Liver (tissue), 8 donors: ENCODE measurements at regions not wholly inside any gene's neighbourhood (a gene's known extent, or its start where the extent isn't known, plus 50 kb on each side); places are given as distances from the start of the nearest gene placed in this dataset.

Source experiments
- DNase-seq: peaks from one replicate; pipeline ENCODE4 v3.0.0-alpha.2; 2017; ENCODE audit warnings: low spot score
- H3K27ac ChIP-seq, 2 donors: one replicate each; pipeline ENCODE4 v1.7.0; 2013; ENCODE audit warnings: inconsistent platforms in 2 of 2, low read length in 2 of 2, control low read depth in 1 of 2, low read depth in 1 of 2, mild to moderate bottlenecking in 1 of 2
- H3K27me3 ChIP-seq, 4 donors: one replicate each; pipeline versions ENCODE4 v1.6.1 to v1.7.0; 2013; ENCODE audit warnings: low read length in 3 of 4, inconsistent platforms in 1 of 4, mild to moderate bottlenecking in 1 of 4, moderate library complexity in 1 of 4; ENCODE audit not compliant: control insufficient read depth in 4 of 4, insufficient read depth in 4 of 4
- H3K36me3 ChIP-seq, 4 donors: one replicate each; pipeline versions ENCODE4 v1.6.1 to v1.7.0; 2013; ENCODE audit warnings: low read length in 3 of 4, mild to moderate bottlenecking in 3 of 4, low read depth in 1 of 4, moderate library complexity in 1 of 4; ENCODE audit not compliant: control insufficient read depth in 4 of 4, insufficient read depth in 3 of 4
- H3K4me1 ChIP-seq, 4 donors: one replicate each; pipeline versions ENCODE4 v1.6.1 to v1.7.0; 2013; ENCODE audit warnings: low read length in 3 of 4, mild to moderate bottlenecking in 3 of 4, moderate library complexity in 1 of 4; ENCODE audit not compliant: control insufficient read depth in 4 of 4, insufficient read depth in 4 of 4
- H3K4me3 ChIP-seq, 3 donors: one replicate each; pipeline versions ENCODE4 v1.6.1 to v1.7.0; 2013; ENCODE audit warnings: low read length in 3 of 3, control low read depth in 1 of 3, low read depth in 1 of 3, mild to moderate bottlenecking in 1 of 3
- H3K9ac ChIP-seq, 2 donors: one replicate each; pipeline ENCODE4 v1.7.0; 2013; ENCODE audit warnings: low read length in 2 of 2, mild to moderate bottlenecking in 2 of 2, moderate library complexity in 2 of 2, control low read depth in 1 of 2, low read depth in 1 of 2
- H3K9me3 ChIP-seq, 4 donors: one replicate each; pipeline versions ENCODE4 v1.6.1 to v1.7.0; 2013; ENCODE audit warnings: low read length in 3 of 4; ENCODE audit not compliant: control insufficient read depth in 4 of 4
- EGR1 ChIP-seq, 2 donors: IDR thresholded peaks; 2 replicates each; pipeline ENCODE4 v1.6.1; 2016 to 2018; ENCODE audit warnings: antibody characterized with exemption in 2 of 2, low read depth in 2 of 2
- FOXA1 ChIP-seq: IDR thresholded peaks from 2 replicates; pipeline ENCODE4 v1.6.1; 2016; ENCODE audit warnings: antibody characterized with exemption
- FOXA2 ChIP-seq: IDR thresholded peaks from 2 replicates; pipeline ENCODE4 v1.6.1; 2016; ENCODE audit warnings: antibody characterized with exemption
- GABPA ChIP-seq, 2 donors: IDR thresholded peaks in 1 of 2; conservative IDR thresholded peaks in 1 of 2; 2 replicates each; pipeline ENCODE4 v1.6.1; 2016; ENCODE audit warnings: antibody characterized with exemption in 2 of 2, mild to moderate bottlenecking in 1 of 2, moderate library complexity in 1 of 2
- HNF4G ChIP-seq: IDR thresholded peaks from 2 replicates; pipeline ENCODE4 v1.6.1; 2016; ENCODE audit warnings: antibody characterized with exemption
- JUND ChIP-seq, 2 donors: IDR thresholded peaks; 2 replicates each; pipeline ENCODE4 v1.6.1; 2016; ENCODE audit warnings: antibody characterized with exemption in 2 of 2
- NR2F2 ChIP-seq: IDR thresholded peaks from 2 replicates; pipeline ENCODE4 v1.6.1; 2016; ENCODE audit warnings: antibody characterized with exemption
- RAD21 ChIP-seq, 2 donors: IDR thresholded peaks; 2 replicates each; pipeline ENCODE4 v1.6.1; 2016; ENCODE audit warnings: antibody characterized with exemption in 2 of 2, mild to moderate bottlenecking in 2 of 2
- RXRA ChIP-seq, 2 donors: IDR thresholded peaks; 2 replicates each; pipeline ENCODE4 v1.6.1; 2017 to 2018; ENCODE audit warnings: antibody characterized with exemption in 2 of 2, mild to moderate bottlenecking in 1 of 2
- SP1 ChIP-seq: IDR thresholded peaks from 2 replicates; pipeline ENCODE4 v1.6.1; 2018; ENCODE audit warnings: antibody characterized with exemption, mild to moderate bottlenecking
- TAF1 ChIP-seq: conservative IDR thresholded peaks from 2 replicates; pipeline ENCODE4 v1.6.1; 2016; ENCODE audit warnings: antibody characterized with exemption, mild to moderate bottlenecking
- YY1 ChIP-seq: IDR thresholded peaks from 2 replicates; pipeline ENCODE4 v1.6.1; 2016; ENCODE audit warnings: antibody characterized with exemption, mild to moderate bottlenecking
- WGBS: extraction: QIAGEN DNeasy Blood & Tissue Kit; methylation state at CpG from one replicate; pipeline ENCODE4 v1.1.7; 2013; 5-methylcytosine and 5-hydroxymethylcytosine counted together
- TF ChIP-seq, protein P1 (sequence below): fragments of 150-350 bp; IDR thresholded peaks from 2 replicates; pipeline ENCODE4 v1.5.1; 2017; ENCODE audit warnings: improper control_type of control experiment, low read depth, low read length; ENCODE audit not compliant: missing input control
- TF ChIP-seq, protein P2 (sequence below): IDR thresholded peaks from 2 replicates; pipeline ENCODE4 v1.6.1; 2016; ENCODE audit warnings: antibody characterized with exemption, mild to moderate bottlenecking
- TF ChIP-seq, protein P3 (sequence below): IDR thresholded peaks from 2 replicates; pipeline ENCODE4 v1.6.1; 2016; ENCODE audit warnings: antibody characterized with exemption
- donor health status: healthy.
- donor health status: healthy.
- donor health status: healthy.
- donor health status: healthy.
- donor health status: healthy.

DNA sequence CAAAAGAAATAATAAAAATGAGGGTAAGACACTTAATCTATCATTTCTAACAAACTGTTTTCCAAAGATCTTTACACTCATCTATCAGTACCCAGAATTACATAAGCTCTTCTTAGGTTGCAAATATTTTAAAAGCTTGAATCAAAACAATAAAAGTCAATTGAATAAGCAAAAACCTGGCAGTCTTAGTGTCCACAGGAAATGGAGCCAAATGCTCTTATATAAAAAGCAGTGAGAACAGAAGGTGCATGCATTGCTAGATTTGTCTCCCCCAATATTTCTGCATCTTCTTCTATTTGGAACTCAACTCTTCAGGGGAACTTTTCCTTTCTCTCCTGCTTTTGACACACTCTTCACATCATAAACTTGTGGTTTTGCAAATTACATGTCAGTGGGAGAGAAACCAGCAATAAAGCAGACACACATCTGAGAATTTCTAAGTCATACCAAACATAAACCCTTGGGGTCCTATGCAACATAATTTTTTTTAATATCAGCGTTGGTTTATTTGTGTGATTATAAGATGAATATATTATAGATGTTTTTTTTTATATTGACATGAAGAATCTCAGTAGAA, 343.9 kb upstream of the ACVR2A start:
- H3K36me3 ChIP-seq, result no peaks in the 10 kb centered on the region
- H3K9ac ChIP-seq, result no peak overlapping the region
- H3K27me3 ChIP-seq, result no peaks in the 10 kb centered on the region
- no peak overlapping the region for H3K27ac ChIP-seq
- no peak for DNase-seq
- no peaks in the 10 kb centered on the region for H3K9me3 ChIP-seq
- 81% methylated on average over 1 of the region's 1 CpG for WGBS
- TF ChIP-seq, protein P1, sequence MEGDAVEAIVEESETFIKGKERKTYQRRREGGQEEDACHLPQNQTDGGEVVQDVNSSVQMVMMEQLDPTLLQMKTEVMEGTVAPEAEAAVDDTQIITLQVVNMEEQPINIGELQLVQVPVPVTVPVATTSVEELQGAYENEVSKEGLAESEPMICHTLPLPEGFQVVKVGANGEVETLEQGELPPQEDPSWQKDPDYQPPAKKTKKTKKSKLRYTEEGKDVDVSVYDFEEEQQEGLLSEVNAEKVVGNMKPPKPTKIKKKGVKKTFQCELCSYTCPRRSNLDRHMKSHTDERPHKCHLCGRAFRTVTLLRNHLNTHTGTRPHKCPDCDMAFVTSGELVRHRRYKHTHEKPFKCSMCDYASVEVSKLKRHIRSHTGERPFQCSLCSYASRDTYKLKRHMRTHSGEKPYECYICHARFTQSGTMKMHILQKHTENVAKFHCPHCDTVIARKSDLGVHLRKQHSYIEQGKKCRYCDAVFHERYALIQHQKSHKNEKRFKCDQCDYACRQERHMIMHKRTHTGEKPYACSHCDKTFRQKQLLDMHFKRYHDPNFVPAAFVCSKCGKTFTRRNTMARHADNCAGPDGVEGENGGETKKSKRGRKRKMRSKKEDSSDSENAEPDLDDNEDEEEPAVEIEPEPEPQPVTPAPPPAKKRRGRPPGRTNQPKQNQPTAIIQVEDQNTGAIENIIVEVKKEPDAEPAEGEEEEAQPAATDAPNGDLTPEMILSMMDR, result no peak
- no peak for TF ChIP-seq HNF4G
- TF ChIP-seq YY1, result no peak
- no peak for TF ChIP-seq EGR1 (IDR thresholded peaks at IDR 0.05; ENCODE audit: low read depth in 2 of 2)
- TF ChIP-seq RAD21 (IDR thresholded peaks at IDR 0.05), result no peak
- no peak for TF ChIP-seq TAF1
- no peak for TF ChIP-seq FOXA2
- no peak for TF ChIP-seq NR2F2
- no peak for TF ChIP-seq GABPA (IDR thresholded peaks at IDR 0.05 in 1 of 2, conservative IDR thresholded peaks at IDR 0.05 in 1 of 2)
- TF ChIP-seq SP1, result no peak
- no peak for TF ChIP-seq RXRA (IDR thresholded peaks at IDR 0.05)
- TF ChIP-seq, protein P2, sequence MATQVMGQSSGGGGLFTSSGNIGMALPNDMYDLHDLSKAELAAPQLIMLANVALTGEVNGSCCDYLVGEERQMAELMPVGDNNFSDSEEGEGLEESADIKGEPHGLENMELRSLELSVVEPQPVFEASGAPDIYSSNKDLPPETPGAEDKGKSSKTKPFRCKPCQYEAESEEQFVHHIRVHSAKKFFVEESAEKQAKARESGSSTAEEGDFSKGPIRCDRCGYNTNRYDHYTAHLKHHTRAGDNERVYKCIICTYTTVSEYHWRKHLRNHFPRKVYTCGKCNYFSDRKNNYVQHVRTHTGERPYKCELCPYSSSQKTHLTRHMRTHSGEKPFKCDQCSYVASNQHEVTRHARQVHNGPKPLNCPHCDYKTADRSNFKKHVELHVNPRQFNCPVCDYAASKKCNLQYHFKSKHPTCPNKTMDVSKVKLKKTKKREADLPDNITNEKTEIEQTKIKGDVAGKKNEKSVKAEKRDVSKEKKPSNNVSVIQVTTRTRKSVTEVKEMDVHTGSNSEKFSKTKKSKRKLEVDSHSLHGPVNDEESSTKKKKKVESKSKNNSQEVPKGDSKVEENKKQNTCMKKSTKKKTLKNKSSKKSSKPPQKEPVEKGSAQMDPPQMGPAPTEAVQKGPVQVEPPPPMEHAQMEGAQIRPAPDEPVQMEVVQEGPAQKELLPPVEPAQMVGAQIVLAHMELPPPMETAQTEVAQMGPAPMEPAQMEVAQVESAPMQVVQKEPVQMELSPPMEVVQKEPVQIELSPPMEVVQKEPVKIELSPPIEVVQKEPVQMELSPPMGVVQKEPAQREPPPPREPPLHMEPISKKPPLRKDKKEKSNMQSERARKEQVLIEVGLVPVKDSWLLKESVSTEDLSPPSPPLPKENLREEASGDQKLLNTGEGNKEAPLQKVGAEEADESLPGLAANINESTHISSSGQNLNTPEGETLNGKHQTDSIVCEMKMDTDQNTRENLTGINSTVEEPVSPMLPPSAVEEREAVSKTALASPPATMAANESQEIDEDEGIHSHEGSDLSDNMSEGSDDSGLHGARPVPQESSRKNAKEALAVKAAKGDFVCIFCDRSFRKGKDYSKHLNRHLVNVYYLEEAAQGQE, result no peak
- no peak for TF ChIP-seq JUND (IDR thresholded peaks at IDR 0.05)
- no peak for TF ChIP-seq FOXA1
- H3K4me3 ChIP-seq, result no peak overlapping the region
- peaks cover 0 to 10% (median 4%) of the 10 kb centered on the region in 4 donors for H3K4me1 ChIP-seq

DNA sequence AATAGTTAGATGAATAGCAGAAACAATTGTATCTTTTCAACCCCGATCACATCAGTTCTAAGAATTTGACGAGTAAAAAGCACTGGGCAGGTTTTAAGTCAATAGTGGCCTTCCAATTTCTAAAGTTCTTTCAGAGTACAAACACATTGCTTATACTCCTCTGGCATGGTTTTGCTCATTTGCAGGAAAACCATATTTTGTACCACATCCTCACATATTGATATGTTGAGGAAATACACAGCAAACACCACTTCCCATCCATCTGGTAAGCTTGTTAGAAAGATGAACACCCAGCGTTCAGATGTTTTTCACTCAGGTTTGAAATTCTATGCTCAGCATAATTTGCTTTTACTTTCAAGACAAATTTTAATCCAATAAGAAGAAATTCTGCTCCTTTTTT, 344.6 kb upstream of the ACVR2A start:
- WGBS, result 48% methylated on average over 3 of the region's 3 CpGs
- Histone ChIP-seq H3K36me3 (no peaks in the 10 kb centered on the region), H3K27ac (no peak overlapping the region), H3K9me3 (no peaks in the 10 kb centered on the region), H3K27me3 (no peaks in the 10 kb centered on the region), H3K4me3 (no peak overlapping the region), H3K9ac (no peak overlapping the region), H3K4me1 (peaks cover 0 to 10% (median 4%) of the 10 kb centered on the region in 4 donors)
- no peak for DNase-seq
- no peak for TF ChIP-seq RAD21 (IDR thresholded peaks at IDR 0.05)
- no peak for TF ChIP-seq GABPA (IDR thresholded peaks at IDR 0.05 in 1 of 2, conservative IDR thresholded peaks at IDR 0.05 in 1 of 2)
- TF ChIP-seq YY1, result no peak
- no peak for TF ChIP-seq NR2F2
- TF ChIP-seq, protein P1, result no peak
- TF ChIP-seq FOXA2, result no peak
- TF ChIP-seq TAF1, result no peak
- TF ChIP-seq RXRA (IDR thresholded peaks at IDR 0.05), result no peak
- no peak for TF ChIP-seq FOXA1
- TF ChIP-seq, protein P3, sequence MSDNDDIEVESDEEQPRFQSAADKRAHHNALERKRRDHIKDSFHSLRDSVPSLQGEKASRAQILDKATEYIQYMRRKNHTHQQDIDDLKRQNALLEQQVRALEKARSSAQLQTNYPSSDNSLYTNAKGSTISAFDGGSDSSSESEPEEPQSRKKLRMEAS, result no peak
- TF ChIP-seq, protein P2, result no peak
